Retinal pigment epithelial cell (primary cell): ENCODE measurements at regions not wholly inside any gene's neighbourhood (a gene's known extent, or its start where the extent isn't known, plus 50 kb on each side); places are given as distances from the start of the nearest gene placed in this dataset.

Experiments
- DNase-seq: peaks from one replicate; pipeline ENCODE4 v3.0.0-alpha.2; 2010; ENCODE audit warnings: low read depth
- H3K4me3 ChIP-seq: 2 replicates; pipeline ENCODE4 v1.5.1; 2011; ENCODE audit warnings: mild to moderate bottlenecking, low read length, control low read depth, moderate library complexity
- CTCF ChIP-seq: conservative IDR thresholded peaks from 2 replicates; pipeline ENCODE4 v1.5.1; 2011; ENCODE audit warnings: low read depth, low read length, control low read depth, inconsistent platforms

- TF ChIP-seq CTCF = no peak
- no peak overlapping the region for H3K4me3 ChIP-seq
- DNase-seq = no peak
Observed at GRCh38 chr15:62895905-62896316, 146.6 kb upstream of the TPM1 start.

DNA sequence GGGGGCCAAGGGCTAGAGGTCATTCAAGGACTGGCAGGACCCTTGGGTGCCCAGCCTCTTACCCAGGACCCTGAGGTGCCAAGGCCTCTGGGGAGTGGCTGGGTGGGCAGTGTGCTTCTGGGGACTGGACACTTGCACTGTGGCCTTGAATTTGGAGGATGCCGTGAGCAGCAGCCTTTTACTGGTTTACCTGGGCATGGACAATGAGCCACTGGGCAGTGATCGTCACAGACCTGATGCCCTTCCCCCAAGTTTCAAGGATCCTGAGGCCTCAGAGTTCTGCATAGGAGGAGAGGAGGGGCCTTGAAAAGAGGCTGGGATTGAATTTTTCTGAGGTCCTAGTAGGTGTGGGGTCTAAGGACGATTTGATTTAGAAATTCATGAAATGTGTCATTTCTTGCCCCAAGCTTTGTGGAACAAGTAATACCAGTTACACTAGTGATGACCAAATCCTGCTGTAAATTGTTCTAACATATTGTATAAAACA, 146.1 kb upstream of the TPM1 start:
- no peak overlapping the region for H3K4me3 ChIP-seq
- DNase-seq = no peak
- TF ChIP-seq CTCF = no peak

DNA sequence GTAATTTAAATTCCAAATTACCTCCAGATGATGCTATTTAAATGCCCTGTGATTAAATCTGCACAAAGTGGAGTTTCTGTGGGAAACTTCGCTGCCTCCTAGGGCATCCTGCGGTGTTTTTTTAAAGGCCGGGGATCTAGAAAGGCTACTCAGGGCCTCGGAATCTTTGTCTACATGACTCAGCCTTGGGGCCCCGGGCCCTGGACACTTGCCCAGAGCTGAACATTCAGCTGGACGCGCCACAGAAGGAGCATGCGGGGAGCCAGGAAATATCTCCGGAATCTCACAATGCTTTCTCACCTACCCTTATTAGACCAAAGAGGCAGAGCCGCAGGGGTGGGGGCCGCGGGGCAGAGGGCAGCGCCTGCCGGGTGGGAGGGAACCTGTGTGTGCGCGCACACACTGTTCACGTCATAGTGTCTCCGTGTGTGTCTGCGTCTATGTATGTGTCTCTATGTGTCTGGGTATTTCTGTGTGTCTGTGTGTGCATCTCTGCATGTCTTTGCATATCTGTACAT, 145.5 kb upstream of the TPM1 start:
- no peak for TF ChIP-seq CTCF
- no peak overlapping the region for H3K4me3 ChIP-seq
- DNase-seq = peak; percentile 97

GRCh38 chr15:62897634-62898033, 144.9 kb upstream of the TPM1 start:
- H3K4me3 ChIP-seq = no peak overlapping the region
- no peak for DNase-seq
- TF ChIP-seq CTCF = no peak

GRCh38 chr15:62899090-62899493, 143.5 kb upstream of the TPM1 start:
- no peak overlapping the region for H3K4me3 ChIP-seq
- no peak for TF ChIP-seq CTCF
- no peak for DNase-seq

DNA sequence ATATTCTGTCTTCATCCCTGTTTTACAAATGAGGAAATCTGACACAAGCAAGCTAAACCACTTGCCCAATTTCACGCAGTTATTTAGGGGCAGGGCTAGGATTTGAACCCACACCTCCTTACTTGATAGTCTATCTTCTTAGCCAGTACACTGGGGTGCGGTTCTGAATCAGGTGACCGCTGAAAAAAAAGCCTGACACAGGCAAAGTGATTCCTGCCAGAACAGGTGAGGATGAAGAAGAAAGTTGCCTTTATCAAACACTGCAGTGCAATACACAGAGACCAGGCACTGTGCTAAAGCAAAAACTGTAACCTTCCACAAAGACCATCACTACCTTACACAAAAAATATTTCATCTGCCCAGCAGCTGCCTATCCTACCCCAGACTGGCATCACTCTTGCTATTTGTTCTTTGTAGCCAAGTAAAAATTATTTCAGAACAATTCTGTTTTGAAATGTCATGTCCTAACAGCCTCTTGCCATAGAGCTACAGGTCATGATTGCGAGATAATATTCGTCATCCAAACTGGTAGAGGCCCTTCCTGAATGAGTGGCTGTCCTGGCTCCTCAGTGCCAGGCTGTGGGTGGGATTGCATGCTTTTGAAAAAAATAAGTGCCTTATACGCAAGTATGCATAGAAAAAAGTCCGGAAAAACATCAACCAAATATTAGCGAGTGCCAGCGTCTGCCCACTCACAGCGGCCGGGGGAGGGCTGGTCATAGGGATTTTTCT, 142.3 kb upstream of the TPM1 start:
- no peak overlapping the region for H3K4me3 ChIP-seq
- DNase-seq = no peak
- TF ChIP-seq CTCF = no peak

DNA sequence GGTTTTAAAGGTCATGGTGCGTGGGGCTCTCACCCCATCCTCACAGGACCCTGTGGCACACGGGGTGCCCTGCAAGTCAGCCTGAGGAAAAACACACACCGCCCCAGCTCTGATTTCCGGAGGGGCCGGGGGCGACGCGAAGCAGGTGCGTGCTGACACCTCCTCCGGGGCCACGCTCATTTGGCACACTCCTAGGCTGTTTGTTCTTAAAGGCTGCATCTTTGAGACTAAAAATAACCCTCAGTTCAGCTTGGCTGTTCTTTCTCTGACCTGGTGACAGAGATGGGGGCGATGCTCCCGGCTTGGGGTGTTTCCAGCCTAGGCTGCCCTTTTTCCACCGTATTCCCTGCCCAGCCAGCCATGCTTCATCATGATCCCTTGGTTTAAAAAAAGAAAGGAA, 141.5 kb upstream of the TPM1 start:
- no peak overlapping the region for H3K4me3 ChIP-seq
- DNase-seq = no peak
- TF ChIP-seq CTCF = no peak
